OCI-LY1 (cell line): ENCODE measurements at regions not wholly inside any gene's neighbourhood (a gene's known extent, or its start where the extent isn't known, plus 50 kb on each side); places are given as distances from the start of the nearest gene placed in this dataset.

ENCODE experiments used
- H2AFZ ChIP-seq: fragments of 200-600 bp; sonication (generic), shearing (Covaris generic); 2 replicates; pipeline ENCODE4 v1.6.0; 2014; ENCODE audit warnings: antibody characterized with exemption, mild to moderate bottlenecking, low read length
- H3F3A ChIP-seq: fragments of 200-600 bp; sonication (generic), shearing (Covaris generic); 2 replicates; pipeline ENCODE4 v1.6.0; 2014; ENCODE audit warnings: mild to moderate bottlenecking, antibody characterized with exemption, low read length, moderate library complexity; ENCODE audit not compliant: insufficient read depth
- H3K27ac ChIP-seq: fragments of 200-600 bp; sonication (generic); 2 replicates; pipeline ENCODE4 v1.5.1; 2014; ENCODE audit warnings: low read length, mixed run types, mild to moderate bottlenecking, low read depth; ENCODE audit not compliant: poor library complexity, severe bottlenecking
- H3K27me3 ChIP-seq: fragments of 200-600 bp; sonication (generic); 2 replicates; pipeline ENCODE4 v1.6.0; 2014; ENCODE audit warnings: antibody characterized with exemption, mild to moderate bottlenecking, low read length, moderate library complexity; ENCODE audit not compliant: insufficient read depth
- H3K36me3 ChIP-seq: fragments of 200-600 bp; sonication (generic); 2 replicates; pipeline ENCODE4 v1.6.1; 2014; ENCODE audit warnings: mild to moderate bottlenecking, antibody characterized with exemption, low read length, moderate library complexity, mixed read lengths; ENCODE audit not compliant: insufficient read depth
- H3K4me1 ChIP-seq: fragments of 200-600 bp; sonication (generic); 2 replicates; pipeline ENCODE4 v1.5.1; 2014; ENCODE audit warnings: mild to moderate bottlenecking, low read length, moderate library complexity; ENCODE audit not compliant: insufficient read depth, severe bottlenecking
- H3K4me2 ChIP-seq: fragments of 200-600 bp; sonication (generic), shearing (Covaris generic); 2 replicates; pipeline ENCODE4 v1.6.1; 2014; ENCODE audit warnings: low read length
- H3K4me3 ChIP-seq: fragments of 200-600 bp; sonication (generic); 2 replicates; pipeline ENCODE4 v1.5.1; 2014; ENCODE audit warnings: low read length, low read depth, mild to moderate bottlenecking, mixed read lengths; ENCODE audit not compliant: poor library complexity, severe bottlenecking
- H3K79me2 ChIP-seq: fragments of 200-600 bp; shearing (Covaris generic); 2 replicates; pipeline ENCODE4 v1.6.1; 2016; ENCODE audit warnings: mixed run types, low read length, mixed read lengths; ENCODE audit not compliant: insufficient read depth
- H3K9ac ChIP-seq: fragments of 200-600 bp; sonication (generic), shearing (Covaris generic); 2 replicates; pipeline ENCODE4 v1.6.1; 2014; ENCODE audit warnings: mild to moderate bottlenecking, low read length, mixed read lengths
- H3K9me2 ChIP-seq: fragments of 200-600 bp; sonication (generic), shearing (Covaris generic); 2 replicates; pipeline ENCODE4 v1.6.1; 2014; ENCODE audit warnings: low read depth, mild to moderate bottlenecking, low read length, mixed read lengths
- H3K9me3 ChIP-seq: fragments of 200-600 bp; shearing (Covaris generic); 2 replicates; pipeline ENCODE4 v1.6.1; 2014; ENCODE audit warnings: low read length, mixed read lengths
- H4K20me1 ChIP-seq: fragments of 200-600 bp; sonication (generic), shearing (Covaris generic); 2 replicates; pipeline ENCODE4 v1.6.0; 2016; ENCODE audit warnings: mild to moderate bottlenecking, low read length; ENCODE audit not compliant: insufficient read depth
- EZH2 ChIP-seq: fragments of 200-600 bp; sonication (generic), shearing (Covaris generic); IDR thresholded peaks from 2 replicates; pipeline ENCODE4 v1.8.0; 2017; ENCODE audit warnings: borderline replicate concordance, mixed run types, mild to moderate bottlenecking, antibody characterized with exemption, low read length, moderate library complexity, mixed read lengths
- TF ChIP-seq, protein P1 (sequence below): fragments of 200-600 bp; sonication (generic), shearing (Covaris generic); IDR thresholded peaks from 2 replicates; pipeline ENCODE4 v1.5.1; 2017; ENCODE audit warnings: mild to moderate bottlenecking, antibody characterized with exemption, low read length, moderate library complexity, mixed read lengths

GRCh38 chr2:194443926-194444325 lies 1213.1 kb upstream of the SLC39A10 start:
- Histone ChIP-seq H2AFZ (no peak overlapping the region), H3F3A (no peaks in the 10 kb centered on the region), H3K79me2 (no peaks in the 10 kb centered on the region), H3K4me1 (no peaks in the 10 kb centered on the region), H3K27me3 (no peaks in the 10 kb centered on the region), H4K20me1 (no peaks in the 10 kb centered on the region), H3K9ac (no peak overlapping the region), H3K9me3 (no peaks in the 10 kb centered on the region), H3K4me2 (no peak overlapping the region), H3K9me2 (no peaks in the 10 kb centered on the region), H3K27ac (no peak overlapping the region), H3K36me3 (no peaks in the 10 kb centered on the region), H3K4me3 (no peak overlapping the region)
- TF ChIP-seq EZH2: no peak
- TF ChIP-seq, protein P1, sequence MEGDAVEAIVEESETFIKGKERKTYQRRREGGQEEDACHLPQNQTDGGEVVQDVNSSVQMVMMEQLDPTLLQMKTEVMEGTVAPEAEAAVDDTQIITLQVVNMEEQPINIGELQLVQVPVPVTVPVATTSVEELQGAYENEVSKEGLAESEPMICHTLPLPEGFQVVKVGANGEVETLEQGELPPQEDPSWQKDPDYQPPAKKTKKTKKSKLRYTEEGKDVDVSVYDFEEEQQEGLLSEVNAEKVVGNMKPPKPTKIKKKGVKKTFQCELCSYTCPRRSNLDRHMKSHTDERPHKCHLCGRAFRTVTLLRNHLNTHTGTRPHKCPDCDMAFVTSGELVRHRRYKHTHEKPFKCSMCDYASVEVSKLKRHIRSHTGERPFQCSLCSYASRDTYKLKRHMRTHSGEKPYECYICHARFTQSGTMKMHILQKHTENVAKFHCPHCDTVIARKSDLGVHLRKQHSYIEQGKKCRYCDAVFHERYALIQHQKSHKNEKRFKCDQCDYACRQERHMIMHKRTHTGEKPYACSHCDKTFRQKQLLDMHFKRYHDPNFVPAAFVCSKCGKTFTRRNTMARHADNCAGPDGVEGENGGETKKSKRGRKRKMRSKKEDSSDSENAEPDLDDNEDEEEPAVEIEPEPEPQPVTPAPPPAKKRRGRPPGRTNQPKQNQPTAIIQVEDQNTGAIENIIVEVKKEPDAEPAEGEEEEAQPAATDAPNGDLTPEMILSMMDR: no peak

GRCh38 chr2:194424683-194425209 lies 1232.3 kb upstream of the SLC39A10 start:
- H3K4me1 ChIP-seq: no peaks in the 10 kb centered on the region
- H3K79me2 ChIP-seq: no peaks in the 10 kb centered on the region
- no peaks in the 10 kb centered on the region for H3K9me2 ChIP-seq
- no peak overlapping the region for H3K4me2 ChIP-seq
- no peaks in the 10 kb centered on the region for H4K20me1 ChIP-seq
- no peaks in the 10 kb centered on the region for H3K9me3 ChIP-seq
- no peak overlapping the region for H3K4me3 ChIP-seq
- no peak overlapping the region for H3K9ac ChIP-seq
- no peaks in the 10 kb centered on the region for H3K27me3 ChIP-seq
- no peak overlapping the region for H3K27ac ChIP-seq
- H3K36me3 ChIP-seq: no peaks in the 10 kb centered on the region
- H2AFZ ChIP-seq: no peak overlapping the region
- no peak for TF ChIP-seq EZH2
- TF ChIP-seq, protein P1: no peak
- H3F3A ChIP-seq: no peaks in the 10 kb centered on the region; the same call in 1 of the 2 replicates

- Histone ChIP-seq H3K9ac (no peak overlapping the region), H3K4me3 (no peak overlapping the region), H3K27me3 (no peaks in the 10 kb centered on the region), H3K27ac (no peak overlapping the region), H3K4me2 (no peak overlapping the region), H3K9me2 (no peaks in the 10 kb centered on the region), H2AFZ (no peak overlapping the region), H3K79me2 (no peaks in the 10 kb centered on the region), H3F3A (no peaks in the 10 kb centered on the region), H3K9me3 (no peaks in the 10 kb centered on the region), H4K20me1 (no peaks in the 10 kb centered on the region), H3K36me3 (no peaks in the 10 kb centered on the region), H3K4me1 (no peaks in the 10 kb centered on the region)
- TF ChIP-seq, protein P1: no peak
- no peak for TF ChIP-seq EZH2
Observed at GRCh38 chr2:194411221-194411620, 1245.8 kb upstream of the SLC39A10 start.
